Activated CD8-positive, alpha-beta memory T cell treated with anti-CD3 and anti-CD28 coated beads, Interleukin-2, amount 10 ng/mL, durations not matched to agents 7 days and 5 days (primary cell): ENCODE measurements at regions not wholly inside any gene's neighbourhood (a gene's known extent, or its start where the extent isn't known, plus 50 kb on each side); places are given as distances from the start of the nearest gene placed in this dataset.
"Not testable (repeated sequence)": the region's sequence is repeated elsewhere in the genome, so short reads cannot be mapped to it uniquely, and the experiment has no call there.

Source experiments
- ATAC-seq: fragments of 150-1000 bp; cut with Tn5 transposase; one replicate; pipeline ENCODE4 v1.10.0; 2021; ENCODE audit warnings: moderate library complexity
- CTCF ChIA-PET: fragments of 350-600 bp; sonication (Branson Sonifier 250); formaldehyde crosslinking; loops from one replicate; lab custom pipeline; 2021; ENCODE audit warnings: antibody characterized with exemption; lab: Charles Lee
- DNase-seq: peaks from one replicate; pipeline ENCODE4 v3.0.0-alpha.2; 2020
- H3K27ac Mint-ChIP-seq: one replicate; pipeline ENCODE4 v1.8.0; 2021; ENCODE audit warnings: mild to moderate bottlenecking, mixed read lengths
- H3K27me3 Mint-ChIP-seq: one replicate; pipeline ENCODE4 v1.8.0; 2021; ENCODE audit warnings: mixed read lengths
- H3K36me3 Mint-ChIP-seq: one replicate; pipeline ENCODE4 v1.8.0; 2021; ENCODE audit warnings: mild to moderate bottlenecking, mixed read lengths
- H3K4me1 Mint-ChIP-seq: one replicate; pipeline ENCODE4 v1.8.0; 2021; ENCODE audit warnings: mixed read lengths
- H3K4me3 Mint-ChIP-seq: one replicate; pipeline ENCODE4 v1.8.0; 2021; ENCODE audit warnings: mild to moderate bottlenecking, moderate library complexity, mixed read lengths
- H3K9me3 Mint-ChIP-seq: one replicate; pipeline ENCODE4 v1.8.0; 2022; ENCODE audit warnings: low read depth, mixed read lengths

DNA sequence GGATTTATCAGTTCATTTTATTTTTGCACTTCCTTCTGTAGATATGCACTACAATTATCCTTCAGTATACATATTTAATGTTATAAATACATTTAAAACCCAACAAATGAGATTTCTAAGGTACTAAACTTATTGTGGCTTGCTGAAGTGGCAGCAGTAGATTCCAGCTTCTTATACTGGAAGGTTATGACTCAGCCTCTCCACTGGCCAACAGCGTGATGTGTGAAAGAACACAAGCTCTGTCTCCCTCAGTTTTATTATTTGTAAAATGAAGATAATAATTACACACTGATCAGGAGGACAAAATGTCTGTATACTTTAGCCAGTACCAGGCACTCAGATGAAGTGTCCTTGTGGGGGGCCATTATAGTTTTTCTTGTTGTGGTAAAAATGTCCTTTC, 1147.1 kb downstream of the CNTNAP5 start:
- Mint-ChIP-seq H3K27me3 (no peaks in the 10 kb centered on the region), H3K9me3 (peaks cover 14% of the 10 kb centered on the region), H3K4me1 (no peaks in the 10 kb centered on the region), H3K4me3 (no peak overlapping the region), H3K36me3 (no peaks in the 10 kb centered on the region), H3K27ac (no peak overlapping the region)
- CTCF ChIA-PET = no interaction called here
- DNase-seq (no peak), ATAC-seq (no peak)

DNA sequence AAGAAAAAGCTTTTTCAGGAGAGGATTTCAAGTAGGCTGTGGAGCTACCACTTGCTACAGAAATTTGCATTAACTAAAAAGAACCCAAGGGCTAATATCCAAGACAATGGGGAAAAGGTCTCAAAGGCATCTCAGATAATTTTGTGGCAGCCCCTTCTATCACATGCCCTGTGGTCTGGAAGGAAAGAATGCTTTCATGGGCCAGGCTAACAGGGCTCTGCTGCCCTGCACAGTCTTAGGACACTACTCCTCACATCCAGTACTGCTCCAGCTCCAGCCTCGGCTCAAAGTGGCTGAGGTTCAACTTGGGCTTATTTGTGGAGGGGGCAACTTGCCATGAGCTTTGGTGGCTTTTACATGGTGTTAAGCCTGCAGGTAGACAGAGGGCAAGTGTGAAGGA, 1150.3 kb downstream of the CNTNAP5 start:
- no peak for DNase-seq
- H3K27me3 Mint-ChIP-seq = no peaks in the 10 kb centered on the region
- H3K9me3 Mint-ChIP-seq = peaks cover 6% of the 10 kb centered on the region
- H3K36me3 Mint-ChIP-seq = no peaks in the 10 kb centered on the region
- no peak for ATAC-seq
- CTCF ChIA-PET = no interaction called here
- no peaks in the 10 kb centered on the region for H3K4me1 Mint-ChIP-seq
- H3K27ac Mint-ChIP-seq = no peak overlapping the region
- H3K4me3 Mint-ChIP-seq = no peak overlapping the region

DNA sequence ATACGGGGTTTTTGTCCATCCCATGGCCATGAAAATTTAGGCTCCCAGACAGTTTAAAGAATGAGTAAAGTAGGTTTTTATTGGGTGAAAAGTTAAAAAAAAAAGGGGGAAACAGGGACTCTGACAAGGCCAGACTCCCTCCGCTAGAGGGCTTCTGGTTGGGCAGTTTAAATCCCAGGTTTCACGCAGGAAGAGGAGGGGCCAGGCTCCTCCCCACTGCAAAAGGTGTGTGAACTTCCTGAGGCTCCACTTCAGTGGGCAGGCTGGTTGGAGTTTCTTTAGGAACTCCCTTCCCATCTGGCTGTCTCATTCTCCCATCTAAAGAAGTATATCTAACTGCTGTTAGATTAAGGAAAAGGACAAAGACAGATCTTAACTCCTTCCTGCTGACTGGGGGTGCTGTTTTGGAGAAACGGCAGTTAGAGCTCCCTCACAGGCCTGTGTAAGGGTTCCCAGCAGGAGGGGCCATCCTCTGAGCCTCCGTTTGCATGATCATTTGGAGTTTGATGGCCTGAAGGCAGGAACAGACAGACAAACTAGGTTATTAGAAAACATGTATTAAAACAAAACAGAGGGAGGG, 1160.7 kb downstream of the CNTNAP5 start:
- no peak overlapping the region for H3K4me3 Mint-ChIP-seq
- H3K4me1 Mint-ChIP-seq = no peaks in the 10 kb centered on the region
- CTCF ChIA-PET = no interaction called here
- no peaks in the 10 kb centered on the region for H3K27me3 Mint-ChIP-seq
- no peak overlapping the region for H3K27ac Mint-ChIP-seq
- H3K36me3 Mint-ChIP-seq = no peaks in the 10 kb centered on the region
- ATAC-seq (no peak), DNase-seq (no peak)
- peaks cover 9% of the 10 kb centered on the region for H3K9me3 Mint-ChIP-seq

DNA sequence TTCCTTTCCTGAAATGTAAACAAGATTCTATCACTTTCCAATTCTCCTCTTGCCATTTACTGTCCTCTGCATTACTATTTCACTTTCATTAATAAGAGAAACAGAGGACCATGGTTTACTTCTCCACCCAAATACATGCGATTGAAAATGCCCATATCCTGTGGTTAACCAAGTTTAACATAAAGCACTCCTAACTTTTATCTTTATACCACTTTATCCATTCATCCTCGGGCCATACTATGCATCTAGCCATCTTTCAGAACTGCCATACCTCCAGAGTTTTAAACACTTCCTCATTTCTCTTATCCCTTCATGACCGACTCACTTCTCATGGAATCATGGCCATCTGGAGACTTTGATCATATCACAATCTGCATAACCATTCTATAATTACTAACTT, 1182.3 kb downstream of the CNTNAP5 start:
- no peaks in the 10 kb centered on the region for H3K4me1 Mint-ChIP-seq
- ATAC-seq (no peak), DNase-seq (no peak)
- H3K36me3 Mint-ChIP-seq = no peaks in the 10 kb centered on the region
- H3K27ac Mint-ChIP-seq = no peak overlapping the region
- CTCF ChIA-PET = no interaction called here
- H3K27me3 Mint-ChIP-seq = no peaks in the 10 kb centered on the region
- H3K4me3 Mint-ChIP-seq = no peak overlapping the region
- peaks cover 6% of the 10 kb centered on the region for H3K9me3 Mint-ChIP-seq

- Mint-ChIP-seq H3K4me3 (no peak overlapping the region), H3K27me3 (no peaks in the 10 kb centered on the region), H3K9me3 (peaks cover 20% of the 10 kb centered on the region), H3K4me1 (no peaks in the 10 kb centered on the region), H3K27ac (no peak overlapping the region), H3K36me3 (no peaks in the 10 kb centered on the region)
- CTCF ChIA-PET = no interaction called here
- no peak for ATAC-seq
- DNase-seq = no peak
Observed at GRCh38 chr2:125216321-125216720, 1191.2 kb downstream of the CNTNAP5 start.

DNA sequence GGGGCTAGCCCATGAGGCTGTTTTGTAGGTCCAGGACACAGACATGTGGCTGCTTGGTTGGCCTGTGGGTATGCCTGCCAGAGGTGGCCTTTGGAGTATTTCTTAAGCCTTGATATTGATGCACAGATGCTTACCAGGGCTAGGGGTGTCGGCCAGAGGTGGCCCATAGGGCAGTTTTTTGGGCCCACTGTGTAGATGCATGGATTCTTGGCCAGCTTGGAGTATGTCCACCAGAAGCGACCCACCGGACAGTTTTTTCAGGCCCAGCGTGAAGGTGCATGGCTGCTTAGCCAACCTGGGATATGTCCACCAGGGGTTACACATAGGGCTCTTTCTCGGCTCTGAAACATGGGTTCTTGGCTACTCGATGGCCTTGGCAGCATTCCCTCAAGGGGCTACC, 1199.1 kb downstream of the CNTNAP5 start:
- no peak overlapping the region for H3K27ac Mint-ChIP-seq

GRCh38 chr2:125224830-125225229, 1199.7 kb downstream of the CNTNAP5 start:
- DNase-seq (no peak), ATAC-seq (no peak)
- Mint-ChIP-seq H3K27me3 (no peaks in the 10 kb centered on the region), H3K36me3 (no peaks in the 10 kb centered on the region), H3K27ac (no peak overlapping the region), H3K4me3 (no peak overlapping the region), H3K9me3 (peaks cover 9% of the 10 kb centered on the region), H3K4me1 (no peaks in the 10 kb centered on the region)
- CTCF ChIA-PET = no interaction called here

More for the DNA sequence above, 1199.1 kb downstream of the CNTNAP5 start:
- peaks cover 9% of the 10 kb centered on the region for H3K9me3 Mint-ChIP-seq
- ATAC-seq (no peak), DNase-seq (no peak)
- H3K4me1 Mint-ChIP-seq = no peaks in the 10 kb centered on the region
- no peaks in the 10 kb centered on the region for H3K27me3 Mint-ChIP-seq
- CTCF ChIA-PET = no interaction called here
- no peaks in the 10 kb centered on the region for H3K36me3 Mint-ChIP-seq
- no peak overlapping the region for H3K4me3 Mint-ChIP-seq

GRCh38 chr2:125227843-125228392, 1202.8 kb downstream of the CNTNAP5 start:
- no peak overlapping the region for H3K27ac Mint-ChIP-seq
- no peaks in the 10 kb centered on the region for H3K4me1 Mint-ChIP-seq
- peaks cover 7% of the 10 kb centered on the region for H3K9me3 Mint-ChIP-seq
- no peak for ATAC-seq
- CTCF ChIA-PET = no interaction called here
- no peak overlapping the region for H3K4me3 Mint-ChIP-seq
- no peaks in the 10 kb centered on the region for H3K27me3 Mint-ChIP-seq
- H3K36me3 Mint-ChIP-seq = no peaks in the 10 kb centered on the region
- DNase-seq = no peak

- Mint-ChIP-seq H3K36me3 (no peaks in the 10 kb centered on the region), H3K27ac (no peak overlapping the region), H3K4me3 (no peak overlapping the region), H3K27me3 (no peaks in the 10 kb centered on the region), H3K9me3 (peaks cover 5% of the 10 kb centered on the region), H3K4me1 (no peaks in the 10 kb centered on the region)
- ATAC-seq (no peak), DNase-seq (no peak)
- CTCF ChIA-PET = no interaction called here
Observed at GRCh38 chr2:125240870-125241269, 1215.8 kb downstream of the CNTNAP5 start.

GRCh38 chr2:125243074-125243473, 1218.0 kb downstream of the CNTNAP5 start:
- no peak for ATAC-seq
- no peaks in the 10 kb centered on the region for H3K4me1 Mint-ChIP-seq

DNA sequence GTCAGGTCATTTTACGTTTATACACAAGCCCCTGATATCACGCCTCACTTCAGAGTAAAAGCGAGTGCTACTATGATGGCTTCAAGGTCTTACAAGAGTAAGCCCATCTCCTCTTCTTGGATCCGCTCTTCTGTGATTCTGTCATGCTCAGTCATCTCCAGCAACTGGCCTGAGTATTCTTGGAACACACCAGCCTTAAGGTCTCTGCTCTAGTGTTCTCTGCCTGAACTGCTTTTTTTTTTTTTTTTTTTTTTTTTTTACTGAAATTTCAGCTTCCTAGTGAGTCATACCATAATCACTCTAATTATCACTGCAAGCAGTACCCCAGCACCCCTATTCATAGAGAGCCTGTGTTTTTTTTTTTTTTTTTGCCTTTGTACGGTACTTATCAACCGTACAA, 1228.9 kb downstream of the CNTNAP5 start:
- CTCF ChIA-PET = no interaction called here
- no peaks in the 10 kb centered on the region for H3K36me3 Mint-ChIP-seq
- no peak overlapping the region for H3K27ac Mint-ChIP-seq
- no peaks in the 10 kb centered on the region for H3K4me1 Mint-ChIP-seq
- H3K4me3 Mint-ChIP-seq = no peak overlapping the region
- H3K9me3 Mint-ChIP-seq = peaks cover 4% of the 10 kb centered on the region
- ATAC-seq (no peak), DNase-seq (no peak)
- H3K27me3 Mint-ChIP-seq = no peaks in the 10 kb centered on the region

More at GRCh38 chr2:125243074-125243473, 1218.0 kb downstream of the CNTNAP5 start:
- DNase-seq = no peak
- no peaks in the 10 kb centered on the region for H3K27me3 Mint-ChIP-seq
- H3K27ac Mint-ChIP-seq = no peak overlapping the region
- H3K4me3 Mint-ChIP-seq = no peak overlapping the region
- H3K36me3 Mint-ChIP-seq = no peaks in the 10 kb centered on the region
- CTCF ChIA-PET = no interaction called here
- H3K9me3 Mint-ChIP-seq = peaks cover 3% of the 10 kb centered on the region

DNA sequence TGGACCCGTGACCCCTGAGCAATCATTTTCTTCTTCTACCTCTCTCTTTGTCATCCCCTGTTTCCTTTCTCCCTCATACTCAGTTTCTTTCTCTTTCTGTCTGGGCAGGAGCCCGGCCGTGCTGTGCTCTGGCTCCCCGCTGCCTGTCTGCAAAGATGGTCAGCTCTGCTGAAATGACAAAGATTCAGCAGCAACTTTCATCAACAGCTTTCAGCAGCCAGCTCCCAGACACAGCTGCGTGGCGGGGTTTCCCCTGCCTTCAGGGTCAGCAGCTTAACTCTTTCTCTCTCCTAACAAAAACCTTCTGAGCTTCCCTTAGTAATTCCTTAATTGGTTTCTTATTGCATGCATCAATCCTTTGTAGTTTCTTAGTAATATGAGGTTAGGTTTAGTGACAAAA, 1234.4 kb downstream of the CNTNAP5 start:
- CTCF ChIA-PET = no interaction called here
- Mint-ChIP-seq H3K36me3 (no peaks in the 10 kb centered on the region), H3K27me3 (no peaks in the 10 kb centered on the region), H3K4me1 (no peaks in the 10 kb centered on the region), H3K4me3 (no peak overlapping the region), H3K27ac (no peak overlapping the region), H3K9me3 (peaks cover 4% of the 10 kb centered on the region)
- ATAC-seq (no peak), DNase-seq (no peak)

- H3K27me3 Mint-ChIP-seq, DNase-seq, H3K36me3 Mint-ChIP-seq, H3K4me1 Mint-ChIP-seq, H3K27ac Mint-ChIP-seq, ATAC-seq, H3K9me3 Mint-ChIP-seq, CTCF ChIA-PET, H3K4me3 Mint-ChIP-seq: not testable (repeated sequence)
Observed at GRCh38 chr2:125260366-125260930, 1235.4 kb downstream of the CNTNAP5 start.

- no peak overlapping the region for H3K27ac Mint-ChIP-seq
- no peak for ATAC-seq
- H3K4me1 Mint-ChIP-seq = no peaks in the 10 kb centered on the region
- no peaks in the 10 kb centered on the region for H3K36me3 Mint-ChIP-seq
- no peak for DNase-seq
- no peak overlapping the region for H3K4me3 Mint-ChIP-seq
- CTCF ChIA-PET = no interaction called here
- H3K9me3 Mint-ChIP-seq = peaks cover 2% of the 10 kb centered on the region
- H3K27me3 Mint-ChIP-seq = no peaks in the 10 kb centered on the region
Observed at GRCh38 chr2:125264453-125264852, 1239.4 kb downstream of the CNTNAP5 start.
